A673 (cell line): ENCODE measurements at regions not wholly inside any gene's neighbourhood (a gene's known extent, or its start where the extent isn't known, plus 50 kb on each side); places are given as distances from the start of the nearest gene placed in this dataset.

Experiments used
- CTCF ChIP-seq: fragments of 300-800, 200-600 bp; sonication (generic); conservative IDR thresholded peaks from 2 replicates; pipeline ENCODE4 v1.5.1; 2017; ENCODE audit warnings: low read depth, mild to moderate bottlenecking, antibody characterized with exemption, low read length, moderate library complexity, mixed read lengths
- EZH2 ChIP-seq: fragments of 200-600 bp; sonication (generic); IDR thresholded peaks from 2 replicates; pipeline ENCODE4 v1.6.1; 2017; ENCODE audit warnings: borderline replicate concordance, low read depth, mild to moderate bottlenecking, mixed read lengths, antibody characterized with exemption, low read length; ENCODE audit not compliant: poor library complexity, severe bottlenecking

- TF ChIP-seq EZH2 (no peak), CTCF (no peak)
Observed at GRCh38 chr20:50282592-50283241, 92.1 kb downstream of the CEBPB start.
